T-helper 17 cell (primary cell): ENCODE measurements at regions not wholly inside any gene's neighbourhood (a gene's known extent, or its start where the extent isn't known, plus 50 kb on each side); places are given as distances from the start of the nearest gene placed in this dataset.

Experiments
- ATAC-seq: fragments of 150-1000 bp; cut with Tn5 transposase; 2 replicates; pipeline ENCODE4 v1.10.0; 2021; ENCODE audit warnings: mild to moderate bottlenecking, moderate library complexity
- DNase-seq, 3 donors: peaks; one replicate each; pipeline versions ENCODE4 v3.0.0 to v3.0.0-alpha.2; 2020 to 2021
- H3K9me3 ChIP-seq: one replicate; pipeline ENCODE4 v1.7.0; 2013; ENCODE audit warnings: low read length, mild to moderate bottlenecking; ENCODE audit not compliant: control insufficient read depth, poor library complexity, severe bottlenecking
- H3K27ac Mint-ChIP-seq: one replicate; pipeline ENCODE4 v1.8.0; 2022; ENCODE audit warnings: mild to moderate bottlenecking, moderate library complexity, mixed read lengths
- H3K27me3 Mint-ChIP-seq: one replicate; pipeline ENCODE4 v1.8.0; 2022; ENCODE audit warnings: mixed read lengths
- H3K36me3 Mint-ChIP-seq: one replicate; pipeline ENCODE4 v1.8.0; 2022; ENCODE audit warnings: low read depth, mixed read lengths
- H3K4me1 Mint-ChIP-seq: one replicate; pipeline ENCODE4 v1.8.0; 2022; ENCODE audit warnings: mild to moderate bottlenecking, mixed read lengths
- H3K4me3 Mint-ChIP-seq: one replicate; pipeline ENCODE4 v1.8.0; 2022; ENCODE audit warnings: mild to moderate bottlenecking, moderate library complexity, mixed read lengths

DNA sequence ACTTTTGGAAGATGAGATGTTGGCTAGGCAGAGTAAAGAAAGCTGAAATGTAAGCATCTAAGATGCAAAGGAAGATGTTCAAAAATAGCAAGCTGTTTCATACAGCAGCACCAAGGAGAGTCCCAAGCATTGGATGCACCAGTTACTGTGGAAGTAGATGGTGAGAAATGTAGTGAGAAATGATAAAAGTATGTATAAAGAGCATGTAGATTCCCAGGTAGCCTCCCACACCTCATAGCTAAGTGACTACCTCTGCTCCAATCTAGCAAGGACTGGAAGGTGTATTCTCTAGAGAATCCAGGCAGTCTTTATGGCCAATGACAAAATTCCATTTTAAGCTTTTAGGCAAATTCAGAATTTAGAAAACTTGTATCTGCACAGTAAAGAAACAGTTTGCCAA is 50.9 kb upstream of the C4orf54 start:
- H3K27me3 Mint-ChIP-seq = peaks cover 17% of the 10 kb centered on the region
- ATAC-seq (no peak), DNase-seq (no peak)
- no peaks in the 10 kb centered on the region for H3K36me3 Mint-ChIP-seq
- H3K9me3 ChIP-seq = no peaks in the 10 kb centered on the region
- no peak overlapping the region for H3K27ac Mint-ChIP-seq
- H3K4me1 Mint-ChIP-seq = no peaks in the 10 kb centered on the region
- no peak overlapping the region for H3K4me3 Mint-ChIP-seq
